ENCODE measurements at regions not wholly inside any gene's neighbourhood (a gene's known extent, or its start where the extent isn't known, plus 50 kb on each side); places are given as distances from the start of the nearest gene placed in this dataset.
"Not testable (repeated sequence)": the region's sequence is repeated elsewhere in the genome, so short reads cannot be mapped to it uniquely, and the experiment has no call there.

GRCh38 chr16:29190553-29191431 lies 205.9 kb downstream of the LAT start:
- H3K9me3 ChIP-seq (ENCODE audit: control insufficient read depth in 1 of 2, low read length in 2 of 2); H3K27ac ChIP-seq (ENCODE audit: low read depth, low read length); H3K4me3 ChIP-seq (ENCODE audit: low read depth in 1 of 2, low read length in 2 of 2); H3K36me3 ChIP-seq (ENCODE audit: control insufficient read depth in 1 of 2, insufficient read depth in 2 of 2, low read length in 2 of 2); H3K27me3 ChIP-seq (ENCODE audit: control insufficient read depth in 1 of 2, insufficient read depth in 2 of 2, low read length in 2 of 2); H3K4me1 ChIP-seq (ENCODE audit: control insufficient read depth in 1 of 2, insufficient read depth in 2 of 2, low read length in 2 of 2); H3K9ac ChIP-seq (ENCODE audit: low read depth in 1 of 2, low read length in 2 of 2): not testable (repeated sequence)

GRCh38 chr16:29188806-29189205 lies 204.0 kb downstream of the LAT start:
- H3K9me3 ChIP-seq (ENCODE audit: control insufficient read depth in 1 of 2, low read length in 2 of 2); H3K27me3 ChIP-seq (ENCODE audit: control insufficient read depth in 1 of 2, insufficient read depth in 2 of 2, low read length in 2 of 2); H3K4me1 ChIP-seq (ENCODE audit: control insufficient read depth in 1 of 2, insufficient read depth in 2 of 2, low read length in 2 of 2); H3K36me3 ChIP-seq (ENCODE audit: control insufficient read depth in 1 of 2, insufficient read depth in 2 of 2, low read length in 2 of 2); H3K27ac ChIP-seq (ENCODE audit: low read depth, low read length); H3K9ac ChIP-seq (ENCODE audit: low read depth in 1 of 2, low read length in 2 of 2); H3K4me3 ChIP-seq (ENCODE audit: low read depth in 1 of 2, low read length in 2 of 2): not testable (repeated sequence)

GRCh38 chr16:29186306-29187220 lies 201.7 kb downstream of the LAT start:
- not testable (repeated sequence) for H3K4me1 ChIP-seq (ENCODE audit: control insufficient read depth in 1 of 2, insufficient read depth in 2 of 2, low read length in 2 of 2); H3K27me3 ChIP-seq (ENCODE audit: control insufficient read depth in 1 of 2, insufficient read depth in 2 of 2, low read length in 2 of 2); H3K9ac ChIP-seq (ENCODE audit: low read depth in 1 of 2, low read length in 2 of 2); H3K9me3 ChIP-seq (ENCODE audit: control insufficient read depth in 1 of 2, low read length in 2 of 2); H3K27ac ChIP-seq (ENCODE audit: low read depth, low read length); H3K36me3 ChIP-seq (ENCODE audit: control insufficient read depth in 1 of 2, insufficient read depth in 2 of 2, low read length in 2 of 2); H3K4me3 ChIP-seq (ENCODE audit: low read depth in 1 of 2, low read length in 2 of 2)

GRCh38 chr16:29185872-29186271 lies 201.0 kb downstream of the LAT start:
- H3K9me3 ChIP-seq (ENCODE audit: control insufficient read depth in 1 of 2, low read length in 2 of 2); H3K9ac ChIP-seq (ENCODE audit: low read depth in 1 of 2, low read length in 2 of 2); H3K4me1 ChIP-seq (ENCODE audit: control insufficient read depth in 1 of 2, insufficient read depth in 2 of 2, low read length in 2 of 2); H3K27ac ChIP-seq (ENCODE audit: low read depth, low read length); H3K4me3 ChIP-seq (ENCODE audit: low read depth in 1 of 2, low read length in 2 of 2); H3K27me3 ChIP-seq (ENCODE audit: control insufficient read depth in 1 of 2, insufficient read depth in 2 of 2, low read length in 2 of 2); H3K36me3 ChIP-seq (ENCODE audit: control insufficient read depth in 1 of 2, insufficient read depth in 2 of 2, low read length in 2 of 2): not testable (repeated sequence)

- not testable (repeated sequence) for H3K9ac ChIP-seq (ENCODE audit: low read depth in 1 of 2, low read length in 2 of 2); H3K4me1 ChIP-seq (ENCODE audit: control insufficient read depth in 1 of 2, insufficient read depth in 2 of 2, low read length in 2 of 2); H3K4me3 ChIP-seq (ENCODE audit: low read depth in 1 of 2, low read length in 2 of 2); H3K36me3 ChIP-seq (ENCODE audit: control insufficient read depth in 1 of 2, insufficient read depth in 2 of 2, low read length in 2 of 2); H3K27me3 ChIP-seq (ENCODE audit: control insufficient read depth in 1 of 2, insufficient read depth in 2 of 2, low read length in 2 of 2); H3K27ac ChIP-seq (ENCODE audit: low read depth, low read length); H3K9me3 ChIP-seq (ENCODE audit: control insufficient read depth in 1 of 2, low read length in 2 of 2)
Observed at GRCh38 chr16:29184738-29185438, 200.0 kb downstream of the LAT start.

GRCh38 chr16:29182940-29183868 lies 198.4 kb downstream of the LAT start:
- H3K27ac ChIP-seq (ENCODE audit: low read depth, low read length); H3K4me3 ChIP-seq (ENCODE audit: low read depth in 1 of 2, low read length in 2 of 2); H3K4me1 ChIP-seq (ENCODE audit: control insufficient read depth in 1 of 2, insufficient read depth in 2 of 2, low read length in 2 of 2): not testable (repeated sequence)

GRCh38 chr16:29182501-29182900 lies 197.6 kb downstream of the LAT start:
- H3K36me3 ChIP-seq (ENCODE audit: control insufficient read depth in 1 of 2, insufficient read depth in 2 of 2, low read length in 2 of 2), result no peaks in the 10 kb centered on the region
- H3K9me3 ChIP-seq (ENCODE audit: control insufficient read depth in 1 of 2, low read length in 2 of 2), result no peaks in the 10 kb centered on the region
- no peak overlapping the region for H3K27ac ChIP-seq (ENCODE audit: low read depth, low read length)
- no peak overlapping the region for H3K4me3 ChIP-seq (ENCODE audit: low read depth in 1 of 2, low read length in 2 of 2)
- no peak overlapping the region for H3K9ac ChIP-seq (ENCODE audit: low read depth in 1 of 2, low read length in 2 of 2)
- no peaks in the 10 kb centered on the region for H3K27me3 ChIP-seq (ENCODE audit: control insufficient read depth in 1 of 2, insufficient read depth in 2 of 2, low read length in 2 of 2)
- peaks cover 0 to 4% of the 10 kb centered on the region in 2 donors for H3K4me1 ChIP-seq (ENCODE audit: control insufficient read depth in 1 of 2, insufficient read depth in 2 of 2, low read length in 2 of 2)

More at GRCh38 chr16:29182940-29183868, 198.4 kb downstream of the LAT start:
- H3K27me3 ChIP-seq (ENCODE audit: control insufficient read depth in 1 of 2, insufficient read depth in 2 of 2, low read length in 2 of 2); H3K36me3 ChIP-seq (ENCODE audit: control insufficient read depth in 1 of 2, insufficient read depth in 2 of 2, low read length in 2 of 2); H3K9ac ChIP-seq (ENCODE audit: low read depth in 1 of 2, low read length in 2 of 2); H3K9me3 ChIP-seq (ENCODE audit: control insufficient read depth in 1 of 2, low read length in 2 of 2): not testable (repeated sequence)

- not testable (repeated sequence) for H3K4me1 ChIP-seq (ENCODE audit: control insufficient read depth in 1 of 2, insufficient read depth in 2 of 2, low read length in 2 of 2); H3K27ac ChIP-seq (ENCODE audit: low read depth, low read length); H3K27me3 ChIP-seq (ENCODE audit: control insufficient read depth in 1 of 2, insufficient read depth in 2 of 2, low read length in 2 of 2); H3K4me3 ChIP-seq (ENCODE audit: low read depth in 1 of 2, low read length in 2 of 2); H3K36me3 ChIP-seq (ENCODE audit: control insufficient read depth in 1 of 2, insufficient read depth in 2 of 2, low read length in 2 of 2); H3K9ac ChIP-seq (ENCODE audit: low read depth in 1 of 2, low read length in 2 of 2); H3K9me3 ChIP-seq (ENCODE audit: control insufficient read depth in 1 of 2, low read length in 2 of 2)
Observed at GRCh38 chr16:29181921-29182411, 197.1 kb downstream of the LAT start.

- H3K9ac ChIP-seq (ENCODE audit: low read depth in 1 of 2, low read length in 2 of 2); H3K4me3 ChIP-seq (ENCODE audit: low read depth in 1 of 2, low read length in 2 of 2); H3K27me3 ChIP-seq (ENCODE audit: control insufficient read depth in 1 of 2, insufficient read depth in 2 of 2, low read length in 2 of 2); H3K36me3 ChIP-seq (ENCODE audit: control insufficient read depth in 1 of 2, insufficient read depth in 2 of 2, low read length in 2 of 2); H3K4me1 ChIP-seq (ENCODE audit: control insufficient read depth in 1 of 2, insufficient read depth in 2 of 2, low read length in 2 of 2); H3K9me3 ChIP-seq (ENCODE audit: control insufficient read depth in 1 of 2, low read length in 2 of 2); H3K27ac ChIP-seq (ENCODE audit: low read depth, low read length): not testable (repeated sequence)
Observed at GRCh38 chr16:29181254-29181780, 196.5 kb downstream of the LAT start.

All from duodenal mucosa (tissue), 2 donors.